H9 (cell line): ENCODE measurements at regions not wholly inside any gene's neighbourhood (a gene's known extent, or its start where the extent isn't known, plus 50 kb on each side); places are given as distances from the start of the nearest gene placed in this dataset.

Experiments used
- DNase-seq: peaks from one replicate; pipeline ENCODE4 v3.0.0-alpha.2; 2017
- H2AFZ ChIP-seq: one replicate; pipeline ENCODE4 v1.6.1; 2013; ENCODE audit warnings: mild to moderate bottlenecking, low read length, control low read depth, moderate library complexity
- H2AK5ac ChIP-seq: 2 replicates; pipeline ENCODE4 v1.6.1; 2013; ENCODE audit warnings: low read length, control low read depth, mixed read lengths; ENCODE audit not compliant: insufficient read length
- H2BK120ac ChIP-seq: one replicate; pipeline ENCODE4 v1.6.1; 2013; ENCODE audit warnings: low read depth, mild to moderate bottlenecking, low read length, control low read depth, inconsistent platforms; ENCODE audit not compliant: poor library complexity, severe bottlenecking
- H2BK12ac ChIP-seq: 2 replicates; pipeline ENCODE4 v1.6.1; 2013; ENCODE audit warnings: low read length, control low read depth, mixed read lengths, low read depth; ENCODE audit not compliant: insufficient read length
- H2BK15ac ChIP-seq: 2 replicates; pipeline ENCODE4 v1.6.1; 2013; ENCODE audit warnings: low read depth, low read length, control low read depth
- H2BK20ac ChIP-seq: one replicate; pipeline ENCODE4 v1.6.1; 2013; ENCODE audit warnings: low read depth, mild to moderate bottlenecking, low read length, control low read depth, inconsistent platforms; ENCODE audit not compliant: poor library complexity, severe bottlenecking
- H2BK5ac ChIP-seq: 2 replicates; pipeline ENCODE4 v1.6.1; 2013; ENCODE audit warnings: low read length, control low read depth, mixed read lengths; ENCODE audit not compliant: insufficient read length
- H3K14ac ChIP-seq: 2 replicates; pipeline ENCODE4 v1.6.1; 2013; ENCODE audit warnings: low read length, control low read depth; ENCODE audit not compliant: insufficient read depth
- H3K18ac ChIP-seq: 2 replicates; pipeline ENCODE4 v1.6.1; 2013; ENCODE audit warnings: low read depth, mild to moderate bottlenecking, mixed read lengths, low read length, control low read depth; ENCODE audit not compliant: insufficient read length
- H3K23ac ChIP-seq: 2 replicates; pipeline ENCODE4 v1.6.1; 2013; ENCODE audit warnings: low read length, control low read depth, mixed read lengths, low read depth; ENCODE audit not compliant: insufficient read length
- H3K23me2 ChIP-seq: 2 replicates; pipeline ENCODE4 v1.6.1; 2013; ENCODE audit warnings: low read depth, mild to moderate bottlenecking, mixed read lengths, low read length, control low read depth; ENCODE audit not compliant: insufficient read length, poor library complexity, severe bottlenecking
- H3K27ac ChIP-seq: 2 replicates; pipeline ENCODE4 v1.5.1; 2013; ENCODE audit warnings: low read length, control low read depth, mixed read lengths, low read depth; ENCODE audit not compliant: insufficient read length
- H3K27me3 ChIP-seq: 2 replicates; pipeline ENCODE4 v1.6.1; 2013; ENCODE audit warnings: low read length, control low read depth, inconsistent platforms; ENCODE audit not compliant: insufficient read depth
- H3K4ac ChIP-seq: 2 replicates; pipeline ENCODE4 v1.6.1; 2013; ENCODE audit warnings: low read depth, mild to moderate bottlenecking, control low read depth, inconsistent platforms, low read length, moderate library complexity
- H3K4me1 ChIP-seq: 2 replicates; pipeline ENCODE4 v1.6.1; 2013; ENCODE audit warnings: low read length, control low read depth, inconsistent platforms; ENCODE audit not compliant: insufficient read depth
- H3K4me2 ChIP-seq: 2 replicates; pipeline ENCODE4 v1.6.1; 2013; ENCODE audit warnings: low read length, control low read depth, mixed read lengths; ENCODE audit not compliant: insufficient read length, insufficient read depth
- H3K56ac ChIP-seq: 2 replicates; pipeline ENCODE4 v1.6.1; 2013; ENCODE audit warnings: low read depth, mild to moderate bottlenecking, mixed read lengths, low read length, control low read depth; ENCODE audit not compliant: insufficient read length
- H3K79me1 ChIP-seq: 2 replicates; pipeline ENCODE4 v1.6.1; 2013; ENCODE audit warnings: low read depth, mild to moderate bottlenecking, moderate library complexity, low read length, control low read depth, inconsistent platforms; ENCODE audit not compliant: insufficient read depth, poor library complexity, severe bottlenecking
- H3K79me2 ChIP-seq: 2 replicates; pipeline ENCODE4 v1.6.1; 2013; ENCODE audit warnings: low read length, control low read depth, inconsistent platforms; ENCODE audit not compliant: insufficient read depth
- H3K9ac ChIP-seq: 2 replicates; pipeline ENCODE4 v1.6.1; 2013; ENCODE audit warnings: low read length, control low read depth, mixed read lengths; ENCODE audit not compliant: insufficient read length; ENCODE audit errors: extremely low read depth
- H3K9me3 ChIP-seq: one replicate; pipeline ENCODE4 v1.6.1; 2013; ENCODE audit warnings: low read depth, low read length, inconsistent platforms; ENCODE audit not compliant: control insufficient read depth
- H3T11ph ChIP-seq: one replicate; pipeline ENCODE4 v1.6.1; 2013; ENCODE audit warnings: mild to moderate bottlenecking, low read length, control low read depth, inconsistent platforms
- H4K20me1 ChIP-seq: one replicate; pipeline ENCODE4 v1.6.1; 2013; ENCODE audit not compliant: control insufficient read depth, insufficient read length, insufficient read depth
- H4K5ac ChIP-seq: 2 replicates; pipeline ENCODE4 v1.6.1; 2013; ENCODE audit warnings: low read depth, mild to moderate bottlenecking, mixed read lengths, low read length, control low read depth; ENCODE audit not compliant: insufficient read length
- H4K8ac ChIP-seq: replicated peaks from 2 replicates; pipeline ENCODE4 v1.6.1; 2013; ENCODE audit warnings: low read length, control low read depth, mixed read lengths, low read depth; ENCODE audit not compliant: insufficient read length
- H4K91ac ChIP-seq: 2 replicates; pipeline ENCODE4 v1.6.1; 2013; ENCODE audit warnings: low read depth, mild to moderate bottlenecking, moderate library complexity, mixed read lengths, low read length, control low read depth; ENCODE audit not compliant: insufficient read length
- H3K27ac Mint-ChIP-seq, 3 experiments: 2 replicates in 2 of 3; 3 replicates in 1 of 3; pipeline ENCODE4 v1.8.0; 2020 to 2021; ENCODE audit warnings: mixed read lengths in 3 of 3, mild to moderate bottlenecking in 1 of 3, moderate library complexity in 1 of 3
- H3K27me3 Mint-ChIP-seq: 2 replicates; pipeline ENCODE4 v1.8.0; 2021; ENCODE audit warnings: low read depth, mild to moderate bottlenecking, moderate library complexity, mixed read lengths
- H3K36me3 Mint-ChIP-seq, 3 experiments: 2 replicates in 2 of 3; 3 replicates in 1 of 3; pipeline ENCODE4 v1.8.0; 2020 to 2021; ENCODE audit warnings: low read depth in 3 of 3, mixed read lengths in 3 of 3; ENCODE audit not compliant: insufficient read depth in 1 of 3
- H3K4me1 Mint-ChIP-seq, 2 experiments: 2 replicates each; pipeline ENCODE4 v1.8.0; 2020; ENCODE audit warnings: mixed read lengths in 2 of 2
- H3K4me3 Mint-ChIP-seq, 2 experiments: 2 replicates in 1 of 2; 3 replicates in 1 of 2; pipeline ENCODE4 v1.8.0; 2020 to 2021; ENCODE audit warnings: mild to moderate bottlenecking in 2 of 2, mixed read lengths in 2 of 2, moderate library complexity in 1 of 2
- H3K9me3 Mint-ChIP-seq, 2 experiments: 2 replicates in 1 of 2; 3 replicates in 1 of 2; pipeline ENCODE4 v1.8.0; 2020; ENCODE audit warnings: mild to moderate bottlenecking in 2 of 2, mixed read lengths in 2 of 2, moderate library complexity in 1 of 2
- CTCF ChIP-seq: fragments of 200-600 bp; sonication (generic); conservative IDR thresholded peaks from 3 replicates; pipeline ENCODE4 v1.8.0; 2021; ENCODE audit warnings: antibody characterized with exemption, mild to moderate bottlenecking
- WGBS: extraction: QIAGEN DNeasy Blood & Tissue Kit; methylation state at CpG from one replicate; pipeline ENCODE4 v1.1.7; 2013; ENCODE audit warnings: missing lambda C conversion rate, low lambda C conversion rate, mixed read lengths; ENCODE audit not compliant: insufficient read length; ENCODE audit errors: extremely low coverage; 5-methylcytosine and 5-hydroxymethylcytosine counted together

DNA sequence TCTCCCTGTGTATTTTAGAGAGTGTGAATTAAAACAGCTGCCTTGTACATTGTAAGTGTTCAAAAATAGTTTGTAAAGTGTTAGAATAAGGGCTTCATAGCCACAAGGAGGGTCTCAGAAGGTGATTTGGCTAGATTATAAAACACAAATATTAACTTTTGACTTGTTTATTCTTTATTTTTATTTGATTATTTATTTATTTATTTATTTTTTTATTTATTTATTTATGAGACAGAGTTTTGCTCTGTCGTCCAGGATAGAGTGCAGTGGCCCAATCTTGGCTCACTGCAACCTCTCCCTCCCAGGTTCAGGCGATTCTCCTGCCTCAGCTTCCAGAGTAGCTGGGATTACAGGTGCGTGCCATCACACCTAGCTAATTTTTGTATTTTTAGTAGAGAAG lies 111.5 kb upstream of the RBFOX1 start:
- H3K36me3 Mint-ChIP-seq = no peaks in the 10 kb centered on the region
- DNase-seq = no peak
- Histone ChIP-seq H2BK20ac (no peak overlapping the region), H2BK5ac (no peak overlapping the region), H3K4ac (no peak overlapping the region), H3K79me2 (no peaks in the 10 kb centered on the region), H4K8ac (no peak overlapping the region), H4K20me1 (no peaks in the 10 kb centered on the region), H3K14ac (no peak overlapping the region), H3K27ac (no peak overlapping the region), H3K56ac (no peak overlapping the region), H2AFZ (no peak overlapping the region), H3K27me3 (no peaks in the 10 kb centered on the region), H3K4me2 (no peak overlapping the region), H2BK12ac (no peak overlapping the region), H2BK15ac (no peak overlapping the region), H3K23ac (no peak overlapping the region), H2BK120ac (no peak overlapping the region), H3K9ac (no peak overlapping the region), H4K5ac (no peak overlapping the region), H3K18ac (no peak overlapping the region), H3K9me3 (no peaks in the 10 kb centered on the region), H4K91ac (no peak overlapping the region), H3K23me2 (no peaks in the 10 kb centered on the region), H3K4me1 (peaks cover 9% of the 10 kb centered on the region; the same call in 1 of the 2 replicates), H3K79me1 (no peaks in the 10 kb centered on the region), H2AK5ac (no peak overlapping the region), H3T11ph (no peak overlapping the region)
- H3K27me3 Mint-ChIP-seq = peaks cover 2% of the 10 kb centered on the region; the same call in 1 of the 2 replicates
- H3K4me3 Mint-ChIP-seq = no peak overlapping the region
- TF ChIP-seq CTCF = no peak
- H3K9me3 Mint-ChIP-seq = peaks cover 0 to 5% of the 10 kb centered on the region in 2 experiments; a peak in 2 of 5 replicates
- peaks cover 34 to 42% of the 10 kb centered on the region in 2 experiments for H3K4me1 Mint-ChIP-seq
- WGBS = no CpG with 5 or more reads among the region's 3 CpGs
- no peak overlapping the region for H3K27ac Mint-ChIP-seq
